Stimulated activated CD4-positive, alpha-beta T cell treated with anti-CD3 and anti-CD28 coated beads, TNF-alpha, amount 100 ng/mL, for 48 hours (primary cell): ENCODE measurements at regions not wholly inside any gene's neighbourhood (a gene's known extent, or its start where the extent isn't known, plus 50 kb on each side); places are given as distances from the start of the nearest gene placed in this dataset.
"Not testable (repeated sequence)": the region's sequence is repeated elsewhere in the genome, so short reads cannot be mapped to it uniquely, and the experiment has no call there.

Source experiments
- DNase-seq, 3 donors: peaks; one replicate each; pipeline ENCODE4 v3.0.0-alpha.2; 2020; ENCODE audit warnings: low read depth in 3 of 3

DNA sequence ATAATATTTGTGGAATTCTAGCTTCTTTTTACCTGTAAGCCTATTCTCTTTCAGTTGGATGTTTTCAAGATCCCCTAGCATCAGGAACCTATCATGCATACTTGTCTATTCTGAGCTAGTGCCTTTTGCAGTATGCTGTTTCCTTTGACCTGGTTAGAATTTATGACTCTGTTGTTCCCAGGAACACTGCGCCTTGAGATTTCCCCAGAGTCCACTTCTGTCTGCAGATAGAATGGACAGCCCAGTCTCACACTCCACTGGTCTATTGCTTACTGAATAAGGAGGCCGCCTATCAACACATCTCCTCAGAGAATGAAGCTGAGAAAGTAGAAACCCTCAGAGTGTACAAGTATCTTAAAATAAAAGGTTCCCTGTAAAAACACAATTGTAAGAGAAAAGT lies 465.1 kb upstream of the GALNTL6 start:
- DNase-seq = no peak

DNA sequence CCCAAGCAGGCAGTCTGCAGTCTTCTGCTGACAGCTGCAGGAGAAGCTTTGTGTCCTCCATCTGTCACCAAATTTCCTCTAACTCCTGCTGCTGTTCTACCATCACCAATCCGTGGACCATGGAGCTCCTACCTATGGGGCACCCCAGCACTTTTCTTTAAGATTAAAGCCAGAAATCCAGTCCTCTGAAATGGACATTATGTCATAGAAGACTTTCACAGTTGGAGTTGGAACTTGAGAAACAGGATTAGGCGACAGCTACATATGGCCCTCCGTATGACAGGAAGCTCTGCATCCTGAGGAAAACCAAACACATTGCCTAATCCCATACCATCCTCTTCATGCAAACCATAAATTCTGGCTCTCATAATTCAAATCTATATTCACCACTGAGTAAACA lies 470.6 kb upstream of the GALNTL6 start:
- DNase-seq = no peak

DNA sequence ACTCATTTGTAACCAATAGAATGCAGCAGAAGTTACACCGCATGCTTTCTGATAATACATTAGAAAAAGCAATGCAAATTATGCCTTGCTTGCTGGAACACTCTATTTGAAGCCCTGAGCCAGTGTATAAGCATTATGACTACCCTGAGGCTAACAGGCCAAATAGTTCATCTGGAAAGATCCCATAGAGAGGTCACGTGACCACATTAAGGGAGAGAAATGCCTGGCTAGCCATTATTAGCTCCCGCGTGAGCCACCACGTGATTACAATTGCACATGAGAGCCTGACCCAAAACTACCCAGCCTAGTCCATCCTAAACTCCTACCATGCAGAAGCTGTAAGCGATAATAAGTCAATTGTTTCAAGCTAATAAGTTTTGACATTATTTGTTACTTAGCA lies 472.9 kb upstream of the GALNTL6 start:
- no peak for DNase-seq

DNA sequence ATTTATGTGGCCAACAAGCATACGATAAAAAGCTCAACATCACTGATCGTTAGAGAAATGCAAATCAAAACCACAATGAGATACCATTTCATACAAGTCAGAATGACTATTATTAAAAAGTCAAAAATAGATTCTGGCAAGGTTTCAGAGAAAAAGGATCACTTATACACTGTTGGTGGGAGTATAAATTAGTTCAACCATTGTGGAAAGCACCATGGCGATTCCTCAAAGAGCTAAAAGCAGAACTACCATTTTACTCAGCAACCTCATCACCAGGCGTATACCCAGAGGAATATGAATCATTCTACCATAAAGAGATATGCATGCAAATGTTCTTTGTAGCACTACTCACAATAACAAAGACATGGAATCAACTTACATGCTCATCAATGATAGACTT lies 478.7 kb upstream of the GALNTL6 start:
- DNase-seq = no peak

DNA sequence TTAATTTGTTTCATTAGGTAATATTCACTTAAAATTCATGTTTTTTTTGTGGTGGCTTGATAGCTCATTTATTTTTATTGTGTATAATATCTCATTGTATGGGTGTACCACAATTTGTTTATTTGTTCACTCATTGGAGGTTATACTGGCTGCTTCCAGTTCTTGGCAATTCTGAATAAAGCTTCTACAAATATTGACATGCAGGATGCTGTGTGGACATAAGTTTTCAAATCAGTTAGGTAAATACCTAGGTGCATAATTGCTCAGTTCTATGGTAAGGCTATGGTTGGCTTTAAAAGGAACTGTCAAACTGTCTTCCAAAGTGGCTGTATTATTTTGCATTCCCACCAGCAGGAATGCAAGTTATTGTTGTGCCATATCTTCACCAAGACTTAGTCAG lies 504.5 kb upstream of the GALNTL6 start:
- no peak for DNase-seq

DNA sequence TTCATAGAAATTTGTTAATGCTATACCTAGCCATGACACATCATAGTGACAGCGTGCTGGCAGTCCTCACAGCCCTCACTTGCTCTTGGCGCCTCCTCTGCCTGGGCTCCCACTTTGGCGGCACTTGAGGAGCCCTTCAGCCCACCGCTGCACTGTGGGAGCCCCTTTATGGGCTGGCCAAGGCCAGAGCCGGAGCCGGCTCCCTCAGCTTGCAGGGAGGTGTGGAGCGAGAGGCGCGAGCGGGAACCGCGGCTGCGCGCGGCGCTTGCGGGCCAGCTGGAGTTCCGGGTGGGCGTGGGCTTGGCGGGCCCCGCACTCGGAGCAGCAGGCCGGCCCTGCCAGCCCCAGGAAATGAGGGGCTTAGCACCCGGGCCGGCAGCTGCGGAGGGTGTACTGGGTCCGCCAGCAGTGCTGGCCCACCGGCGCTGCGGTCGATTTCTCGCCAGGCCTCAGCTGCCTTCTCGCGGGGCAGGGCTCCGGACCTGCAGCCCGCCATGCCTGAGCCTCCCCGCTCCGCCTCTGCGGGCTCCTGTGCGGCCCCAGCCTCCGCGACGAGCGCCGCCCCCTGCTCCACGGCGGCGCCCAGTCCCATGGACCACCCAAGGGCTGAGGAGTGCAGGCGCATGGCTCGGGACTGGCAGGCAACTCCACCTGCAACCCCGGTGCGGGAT lies 515.0 kb upstream of the GALNTL6 start:
- DNase-seq = not testable (repeated sequence)

GRCh38 chr4:171288816-171289432 lies 524.3 kb upstream of the GALNTL6 start:
- no peak for DNase-seq

GRCh38 chr4:171281359-171281758 lies 531.8 kb upstream of the GALNTL6 start:
- DNase-seq = no peak

DNA sequence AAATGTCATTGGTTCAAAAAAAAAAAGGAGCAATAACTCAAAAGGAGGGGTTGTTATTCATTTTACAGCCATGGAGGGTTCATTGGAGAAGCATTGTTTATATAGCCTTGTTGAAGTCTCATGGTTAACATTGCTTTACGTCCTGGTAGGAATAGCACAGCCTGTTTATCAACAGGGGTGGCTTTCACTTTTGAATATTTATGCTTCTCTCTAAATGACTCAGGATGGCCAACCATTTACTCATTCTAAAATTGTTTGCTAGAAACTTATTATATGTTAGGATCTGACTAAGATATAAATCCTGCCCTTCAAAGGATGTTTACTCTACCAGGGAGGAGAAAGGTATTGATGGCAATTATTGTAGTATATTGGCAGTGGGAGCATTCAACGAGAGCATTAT lies 534.1 kb upstream of the GALNTL6 start:
- DNase-seq = no peak

- DNase-seq = no peak
These were observed 546.5 kb upstream of the GALNTL6 start for GRCh38 chr4:171266671-171267070.

DNA sequence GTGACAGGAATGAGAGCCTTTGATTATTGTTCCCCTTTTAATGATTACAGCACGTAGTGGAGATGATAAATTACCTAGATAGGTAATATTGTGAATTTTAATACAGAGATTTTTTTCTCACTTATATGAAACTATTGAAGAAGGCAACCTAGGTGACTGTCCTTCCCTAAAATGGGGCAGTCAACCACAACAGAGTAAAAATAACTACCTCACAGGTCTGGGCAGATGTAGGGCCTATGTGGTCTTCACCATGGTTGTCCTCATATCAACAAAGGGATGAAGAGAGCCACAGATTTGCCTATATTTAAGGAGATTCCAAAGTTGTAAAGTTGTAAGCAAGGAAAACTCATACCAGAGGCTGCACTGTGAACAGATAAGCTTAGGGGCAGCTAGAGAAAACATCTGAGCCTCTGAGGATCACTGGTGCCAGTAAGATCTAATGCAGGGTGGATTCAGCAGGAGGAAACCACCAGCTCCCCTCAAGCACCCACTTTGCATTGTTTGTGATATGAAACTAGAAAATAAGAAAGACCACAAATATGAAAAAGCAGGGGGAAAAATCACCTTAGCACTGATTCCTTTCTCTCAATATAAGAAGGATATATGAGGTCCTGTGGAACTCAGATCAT lies 547.9 kb upstream of the GALNTL6 start:
- no peak for DNase-seq

DNA sequence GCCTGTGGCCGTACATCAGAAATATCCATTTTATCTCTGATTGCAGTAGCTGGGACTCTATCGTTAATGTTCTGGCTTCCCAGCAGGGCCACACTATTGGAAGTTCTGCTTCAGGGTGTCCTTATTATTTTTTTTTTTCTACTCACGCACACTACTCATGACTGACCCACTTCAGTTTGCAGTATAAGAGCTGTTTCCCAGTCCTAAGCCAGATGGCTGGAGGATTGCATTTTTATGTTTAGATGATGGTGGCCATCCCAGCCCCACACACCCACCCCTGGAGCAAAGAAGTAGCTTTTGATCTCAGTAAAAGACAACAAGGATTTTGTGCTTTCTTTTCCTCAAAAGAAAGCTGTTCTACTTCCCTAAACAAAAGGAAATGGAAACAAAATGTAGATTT lies 557.0 kb upstream of the GALNTL6 start:
- DNase-seq = no peak

DNA sequence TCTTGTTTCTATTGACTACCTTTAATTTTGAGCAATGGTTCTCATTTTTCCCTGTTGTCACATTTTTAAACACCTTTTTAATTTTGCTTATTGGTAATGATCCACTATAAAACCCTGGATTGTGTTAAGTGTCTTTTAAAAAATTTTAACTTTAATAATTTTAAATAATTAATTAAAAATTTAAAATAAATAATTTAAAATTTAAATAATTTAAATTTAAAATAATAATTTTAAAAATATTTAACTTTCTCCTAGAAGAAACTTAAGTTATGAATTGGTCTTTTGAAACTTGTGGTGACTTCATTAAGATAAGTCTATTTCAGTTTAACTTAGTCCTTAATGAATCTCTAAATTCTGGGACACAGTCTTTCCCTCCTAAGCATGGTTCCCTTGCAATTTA lies 566.3 kb upstream of the GALNTL6 start:
- no peak for DNase-seq

DNA sequence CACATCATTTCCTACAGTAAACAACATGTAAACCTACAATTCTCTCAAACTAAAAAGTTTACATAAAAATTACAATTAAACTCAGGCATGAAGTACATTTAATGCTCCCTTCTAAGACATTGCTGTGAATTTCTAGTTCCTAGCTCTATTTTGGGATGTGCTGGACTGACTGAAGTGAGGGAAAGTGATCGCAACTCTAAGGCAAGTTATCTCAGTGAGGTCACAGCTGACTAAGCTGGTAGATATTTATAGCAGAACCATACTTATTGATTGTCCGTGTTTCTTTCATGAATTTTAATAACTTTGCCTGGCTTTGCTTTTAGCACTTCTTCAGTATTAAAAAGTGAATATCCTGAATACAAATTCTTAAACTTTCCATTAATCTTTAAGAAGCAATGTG lies 570.4 kb upstream of the GALNTL6 start:
- DNase-seq = no peak

GRCh38 chr4:171239196-171239595 lies 574.0 kb upstream of the GALNTL6 start:
- DNase-seq = no peak

DNA sequence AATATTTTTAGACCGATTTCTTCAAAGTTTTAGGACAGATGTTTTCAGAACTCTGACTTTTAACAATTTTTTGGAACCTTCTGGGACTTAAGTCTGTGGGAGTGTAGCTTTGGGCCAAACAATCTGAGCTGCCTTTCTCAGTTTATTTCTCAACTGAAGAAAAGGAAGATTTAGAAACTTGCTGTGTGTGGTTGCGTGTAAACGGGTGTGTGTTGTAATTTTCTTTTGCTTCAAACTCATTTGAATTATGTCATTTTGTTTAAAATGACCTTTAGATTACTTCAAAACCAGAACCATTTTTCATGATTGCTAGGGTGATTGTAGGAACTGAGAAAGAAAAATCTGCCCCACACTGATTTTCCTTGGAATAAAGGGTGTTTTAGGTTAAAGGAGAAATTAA lies 577.7 kb upstream of the GALNTL6 start:
- DNase-seq = no peak

DNA sequence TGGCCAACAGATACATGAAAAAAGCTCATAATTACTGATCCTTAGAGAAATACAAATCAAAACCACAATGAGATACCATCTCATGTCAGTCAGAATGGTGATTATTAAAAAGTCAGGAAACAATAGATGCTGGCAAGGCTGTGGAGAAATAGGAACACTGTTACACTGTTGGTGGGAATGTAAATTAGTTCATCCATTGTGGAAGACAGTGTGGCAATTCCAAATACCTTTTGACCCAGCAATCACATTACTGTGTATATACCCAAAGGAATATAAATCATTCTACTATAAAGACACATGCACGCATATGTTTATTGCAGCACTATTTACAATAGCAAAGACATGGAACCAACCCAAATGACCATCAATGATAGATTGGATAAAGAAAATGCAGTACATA lies 583.9 kb upstream of the GALNTL6 start:
- not testable (repeated sequence) for DNase-seq

GRCh38 chr4:171221181-171221580 lies 592.0 kb upstream of the GALNTL6 start:
- DNase-seq = no peak

- no peak for DNase-seq
These were observed 609.8 kb upstream of the GALNTL6 start for GRCh38 chr4:171203425-171203824.

- no peak for DNase-seq
These were observed 610.3 kb upstream of the GALNTL6 start for GRCh38 chr4:171202908-171203307.

DNA sequence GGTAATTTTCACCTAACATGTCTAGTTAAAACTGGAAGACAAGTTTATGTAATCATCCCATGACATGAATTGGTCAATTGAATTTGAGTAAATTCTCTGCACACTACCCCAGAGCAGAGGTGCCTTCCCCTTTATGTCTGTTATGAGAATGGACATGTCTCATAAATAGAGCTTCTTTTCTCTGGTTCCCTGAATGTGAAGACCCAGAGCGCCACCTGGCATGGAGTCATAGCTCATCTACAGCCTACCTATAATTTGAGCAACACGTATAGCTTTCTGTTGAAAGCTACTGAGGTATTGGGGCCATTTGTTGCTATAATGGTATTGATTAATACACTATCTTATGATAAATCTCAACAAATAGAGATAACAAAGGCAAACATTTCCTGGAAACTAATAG lies 626.5 kb upstream of the GALNTL6 start:
- DNase-seq = no peak

- DNase-seq = no peak
These were observed 632.1 kb upstream of the GALNTL6 start for GRCh38 chr4:171181090-171181489.

- no peak for DNase-seq
These were observed 642.5 kb upstream of the GALNTL6 start for GRCh38 chr4:171170671-171171070.
